GM12874 (cell line): ENCODE measurements at regions not wholly inside any gene's neighbourhood (a gene's known extent, or its start where the extent isn't known, plus 50 kb on each side); places are given as distances from the start of the nearest gene placed in this dataset.

Source experiments
- TF ChIP-seq, protein P1 (sequence below): IDR thresholded peaks from 2 replicates; pipeline ENCODE4 v1.5.1; 2011; ENCODE audit warnings: low read depth, mild to moderate bottlenecking, control low read depth, low read length, moderate library complexity; ENCODE audit not compliant: insufficient read depth

DNA sequence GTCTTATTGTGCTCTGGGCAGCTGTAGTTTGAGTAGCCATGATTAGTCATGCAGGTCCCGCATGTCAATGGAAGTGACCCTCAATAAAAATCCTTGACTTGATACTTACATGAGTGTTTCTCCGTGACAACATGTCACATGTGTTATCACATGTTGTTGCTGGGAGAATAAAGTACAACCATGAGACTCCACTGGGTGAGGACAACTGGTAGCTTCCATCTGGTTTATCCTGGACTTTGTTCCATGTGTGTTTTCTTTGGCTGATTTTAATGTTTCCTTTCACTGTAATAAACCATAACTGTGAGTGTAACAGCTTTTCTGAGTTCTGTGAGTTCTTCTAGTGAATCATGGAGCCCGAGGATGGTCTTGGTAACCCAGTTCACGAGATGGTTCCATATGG is 63.1 kb upstream of the NDN start:
- TF ChIP-seq, protein P1, sequence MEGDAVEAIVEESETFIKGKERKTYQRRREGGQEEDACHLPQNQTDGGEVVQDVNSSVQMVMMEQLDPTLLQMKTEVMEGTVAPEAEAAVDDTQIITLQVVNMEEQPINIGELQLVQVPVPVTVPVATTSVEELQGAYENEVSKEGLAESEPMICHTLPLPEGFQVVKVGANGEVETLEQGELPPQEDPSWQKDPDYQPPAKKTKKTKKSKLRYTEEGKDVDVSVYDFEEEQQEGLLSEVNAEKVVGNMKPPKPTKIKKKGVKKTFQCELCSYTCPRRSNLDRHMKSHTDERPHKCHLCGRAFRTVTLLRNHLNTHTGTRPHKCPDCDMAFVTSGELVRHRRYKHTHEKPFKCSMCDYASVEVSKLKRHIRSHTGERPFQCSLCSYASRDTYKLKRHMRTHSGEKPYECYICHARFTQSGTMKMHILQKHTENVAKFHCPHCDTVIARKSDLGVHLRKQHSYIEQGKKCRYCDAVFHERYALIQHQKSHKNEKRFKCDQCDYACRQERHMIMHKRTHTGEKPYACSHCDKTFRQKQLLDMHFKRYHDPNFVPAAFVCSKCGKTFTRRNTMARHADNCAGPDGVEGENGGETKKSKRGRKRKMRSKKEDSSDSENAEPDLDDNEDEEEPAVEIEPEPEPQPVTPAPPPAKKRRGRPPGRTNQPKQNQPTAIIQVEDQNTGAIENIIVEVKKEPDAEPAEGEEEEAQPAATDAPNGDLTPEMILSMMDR, result no peak

DNA sequence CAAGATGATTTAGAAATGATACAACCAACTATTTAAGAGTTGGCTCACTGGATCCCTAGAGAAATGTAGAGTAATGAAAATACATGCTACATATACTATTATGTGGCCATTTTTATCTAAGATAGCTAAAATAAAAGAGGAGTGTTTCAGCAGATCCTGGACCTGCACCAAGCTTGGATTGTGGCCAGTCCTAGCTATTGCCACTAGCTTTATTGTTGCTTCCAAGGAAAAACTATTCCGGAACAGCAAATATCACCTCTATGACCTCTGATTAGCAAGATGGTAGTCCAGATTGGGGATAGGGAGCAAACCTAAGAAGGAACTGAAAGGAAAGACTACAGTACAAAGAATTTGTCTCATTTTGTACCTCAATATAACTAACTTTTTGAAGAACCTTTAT is 63.7 kb upstream of the NDN start:
- TF ChIP-seq, protein P1, result no peak

GRCh38 chr15:23753248-23753647 is 66.1 kb upstream of the NDN start:
- TF ChIP-seq, protein P1, result no peak

DNA sequence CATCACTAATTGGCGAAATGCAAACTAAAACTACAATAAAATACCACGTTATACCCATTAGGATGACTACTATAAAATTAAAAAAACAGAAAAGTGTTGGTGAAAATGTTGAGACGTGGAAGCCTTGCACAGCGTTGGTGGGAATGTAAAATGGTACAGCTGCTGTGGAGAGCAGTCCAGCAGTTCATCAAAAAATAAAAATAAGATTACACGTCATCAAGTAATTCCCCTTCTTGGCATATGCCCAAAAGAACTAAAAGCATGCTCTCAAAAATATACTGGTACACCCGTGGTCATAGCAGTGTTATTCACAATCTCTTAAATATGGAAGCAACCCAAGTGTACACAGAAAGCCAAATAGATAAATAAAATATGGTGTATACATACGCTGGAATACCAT is 71.8 kb upstream of the NDN start:
- TF ChIP-seq, protein P1, result no peak

GRCh38 chr15:23760024-23760423 is 72.9 kb upstream of the NDN start:
- TF ChIP-seq, protein P1, result no peak

GRCh38 chr15:23761386-23761785 is 74.3 kb upstream of the NDN start:
- TF ChIP-seq, protein P1, result no peak

GRCh38 chr15:23762026-23762425 is 74.9 kb upstream of the NDN start:
- TF ChIP-seq, protein P1, result no peak

GRCh38 chr15:23763021-23763420 is 75.9 kb upstream of the NDN start:
- TF ChIP-seq, protein P1, result no peak
